Kidney (tissue), 13 donors: ENCODE measurements at regions not wholly inside any gene's neighbourhood (a gene's known extent, or its start where the extent isn't known, plus 50 kb on each side); places are given as distances from the start of the nearest gene placed in this dataset.

Experiments
- DNase-seq, 5 donors: peaks; one replicate each; pipeline ENCODE4 v3.0.0-alpha.2; 2013 to 2020
- FAIRE-seq: peaks from 2 replicates; lab custom pipeline; 2012; peaks lifted over from hg19 to GRCh38; lab: Jason Lieb, UNC
- H3K27ac ChIP-seq, 2 donors: one replicate each; pipeline ENCODE4 v1.7.0; 2013; ENCODE audit warnings: low read depth in 2 of 2, low read length in 2 of 2, inconsistent platforms in 1 of 2
- H3K27me3 ChIP-seq: one replicate; pipeline ENCODE4 v1.7.1; 2013; ENCODE audit warnings: low read length, inconsistent platforms; ENCODE audit not compliant: control insufficient read depth, insufficient read depth
- H3K36me3 ChIP-seq, 3 donors: one replicate each; pipeline versions ENCODE4 v1.7.0 to v1.7.1; 2013; ENCODE audit warnings: low read length in 3 of 3, control low read depth in 1 of 3, inconsistent platforms in 1 of 3; ENCODE audit not compliant: insufficient read depth in 3 of 3, control insufficient read depth in 2 of 3
- H3K4me1 ChIP-seq, 3 donors: one replicate each; pipeline versions ENCODE4 v1.7.0 to v1.7.1; 2013; ENCODE audit warnings: low read length in 3 of 3, inconsistent platforms in 1 of 3, low read depth in 1 of 3; ENCODE audit not compliant: control insufficient read depth in 2 of 3, insufficient read depth in 2 of 3
- H3K4me3 ChIP-seq, 3 donors: one replicate each; pipeline versions ENCODE4 v1.7.0 to v1.8.1; 2013; ENCODE audit warnings: low read length in 3 of 3, control low read depth in 1 of 3, inconsistent platforms in 1 of 3
- H3K9ac ChIP-seq, 3 donors: one replicate each; pipeline versions ENCODE4 v1.7.0 to v1.7.1; 2013; ENCODE audit warnings: low read length in 3 of 3, control low read depth in 1 of 3, inconsistent platforms in 1 of 3
- H3K9me3 ChIP-seq, 3 donors: one replicate each; pipeline versions ENCODE4 v1.7.0 to v1.7.1; 2013; ENCODE audit warnings: low read length in 3 of 3, control low read depth in 1 of 3, inconsistent platforms in 1 of 3; ENCODE audit not compliant: control insufficient read depth in 2 of 3, insufficient read depth in 1 of 3
- CTCF ChIP-seq: IDR thresholded peaks from 3 replicates; pipeline ENCODE4 v1.5.1; 2012; ENCODE audit warnings: mild to moderate bottlenecking, moderate library complexity, borderline replicate concordance; ENCODE audit not compliant: insufficient read depth; ENCODE audit errors: extremely low read depth
- intact Hi-C: fragments of 100-400 bp; cut with DNase I; formaldehyde crosslinking; loops from one replicate; pipeline ENCODE4 v1.11.1; 2022
- donor health status: control.
- donor health status: control.
- donor health status: control.
- donor health status: control.
- donor health status: control.
- donor health status: DM: yes; HTN: yes; CAD: no.
- donor health status: Normal renal cell carcinoma (clear cell type).

GRCh38 chr6:99130897-99131873 is 183.4 kb upstream of the FBXL4 start:
- H3K27me3 ChIP-seq: no peaks in the 10 kb centered on the region
- no peaks in the 10 kb centered on the region for H3K36me3 ChIP-seq
- H3K27ac ChIP-seq: no peak overlapping the region
- TF ChIP-seq CTCF: no peak
- H3K9ac ChIP-seq: no peak overlapping the region
- DNase-seq: no peak
- no peak for FAIRE-seq
- no peaks in the 10 kb centered on the region for H3K4me1 ChIP-seq
- no peak overlapping the region for H3K4me3 ChIP-seq
- intact Hi-C loops: no loop called here
- H3K9me3 ChIP-seq: no peaks in the 10 kb centered on the region

GRCh38 chr6:99129835-99130234 is 182.1 kb upstream of the FBXL4 start:
- Histone ChIP-seq H3K9ac (no peak overlapping the region), H3K27ac (no peak overlapping the region), H3K36me3 (no peaks in the 10 kb centered on the region), H3K27me3 (no peaks in the 10 kb centered on the region), H3K9me3 (no peaks in the 10 kb centered on the region), H3K4me1 (no peaks in the 10 kb centered on the region), H3K4me3 (no peak overlapping the region)
- FAIRE-seq: no peak
- no peak for TF ChIP-seq CTCF
- intact Hi-C loops: no loop called here
- no peak for DNase-seq

GRCh38 chr6:99121748-99122147 is 174.0 kb upstream of the FBXL4 start:
- FAIRE-seq (no peak), DNase-seq (no peak)
- Histone ChIP-seq H3K4me1 (no peaks in the 10 kb centered on the region), H3K27ac (no peak overlapping the region), H3K36me3 (no peaks in the 10 kb centered on the region), H3K9me3 (no peaks in the 10 kb centered on the region), H3K9ac (no peak overlapping the region), H3K27me3 (no peaks in the 10 kb centered on the region), H3K4me3 (no peak overlapping the region)
- no peak for TF ChIP-seq CTCF
- intact Hi-C loops: no loop called here
